ENCODE measurements at regions not wholly inside any gene's neighbourhood (a gene's known extent, or its start where the extent isn't known, plus 50 kb on each side); places are given as distances from the start of the nearest gene placed in this dataset.

DNA sequence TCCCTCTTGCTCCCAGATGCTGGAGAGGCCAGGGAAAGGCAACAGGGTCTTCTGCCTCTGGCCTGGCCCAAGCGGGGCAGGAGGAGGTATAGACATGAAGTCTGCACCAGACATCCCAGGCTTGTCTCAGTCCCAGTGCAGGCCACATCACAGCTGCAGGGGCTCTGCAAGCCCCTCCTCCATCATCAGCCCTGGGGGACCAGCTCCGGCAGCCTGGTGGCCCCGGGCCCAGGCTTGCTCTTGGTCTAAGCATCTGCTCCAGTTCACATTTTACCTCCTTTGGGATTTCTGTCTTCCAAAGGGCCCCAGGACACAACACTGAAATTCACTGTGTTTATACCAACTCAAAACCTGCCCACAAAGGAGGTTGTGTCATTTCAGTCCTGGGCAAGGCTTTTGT, 359.4 kb downstream of the ZNF536 start:
- no peak for TF ChIP-seq POLR2AphosphoS5 (IDR thresholded peaks at IDR 0.05; ENCODE audit: low read depth, low read length)
- TF ChIP-seq POLR2A (IDR thresholded peaks at IDR 0.05; ENCODE audit: low read depth, low read length), result no peak
- TF ChIP-seq POU2F2 (IDR thresholded peaks at IDR 0.05; ENCODE audit: low read depth, low read length), result no peak
- TF ChIP-seq PAX5 (IDR thresholded peaks at IDR 0.05; ENCODE audit: insufficient read depth, low read length, severe bottlenecking), result no peak
- no peak for TF ChIP-seq TAF1 (IDR thresholded peaks at IDR 0.05; ENCODE audit: low read depth, low read length)
- TF ChIP-seq SPI1 (IDR thresholded peaks at IDR 0.05; ENCODE audit: low read depth, low read length), result no peak
